ENCODE measurements at regions not wholly inside any gene's neighbourhood (a gene's known extent, or its start where the extent isn't known, plus 50 kb on each side); places are given as distances from the start of the nearest gene placed in this dataset.

GRCh38 chr2:175362331-175362730, 180.8 kb upstream of the ATP5MC3 start:
- TF ChIP-seq CTCF (IDR thresholded peaks at IDR 0.05) = no peak
- TF ChIP-seq POLR2A (IDR thresholded peaks at IDR 0.05) = no peak
